Neural crest cell (in vitro differentiated cells): ENCODE measurements at regions not wholly inside any gene's neighbourhood (a gene's known extent, or its start where the extent isn't known, plus 50 kb on each side); places are given as distances from the start of the nearest gene placed in this dataset.
"Not testable (repeated sequence)": the region's sequence is repeated elsewhere in the genome, so short reads cannot be mapped to it uniquely, and the experiment has no call there.

ENCODE experiments used
- DNase-seq: peaks from one replicate; pipeline ENCODE4 v3.0.0; 2021; ENCODE audit warnings: low read depth, mixed read lengths, low spot score
- H3K27ac Mint-ChIP-seq: one replicate; pipeline ENCODE4 v1.8.0; 2021; ENCODE audit warnings: mild to moderate bottlenecking, mixed read lengths; ENCODE audit not compliant: unreplicated experiment
- H3K27me3 Mint-ChIP-seq: 2 replicates; pipeline ENCODE4 v1.8.0; 2021; ENCODE audit warnings: low read depth, mild to moderate bottlenecking, mixed read lengths
- H3K36me3 Mint-ChIP-seq: 2 replicates; pipeline ENCODE4 v1.8.0; 2021; ENCODE audit warnings: low read depth, mild to moderate bottlenecking, mixed read lengths
- H3K4me1 Mint-ChIP-seq: 2 replicates; pipeline ENCODE4 v1.8.0; 2021; ENCODE audit warnings: mixed read lengths
- H3K4me3 Mint-ChIP-seq: one replicate; pipeline ENCODE4 v1.8.0; 2021; ENCODE audit warnings: mild to moderate bottlenecking, mixed read lengths
- H3K9me3 Mint-ChIP-seq: 2 replicates; pipeline ENCODE4 v1.8.0; 2021; ENCODE audit warnings: mixed read lengths
- TF ChIP-seq, protein P1 (sequence below): fragments of 200-600 bp; sonication (generic); conservative IDR thresholded peaks from 2 replicates; pipeline ENCODE4 v1.5.0; 2021; ENCODE audit warnings: antibody characterized with exemption, mild to moderate bottlenecking

DNA sequence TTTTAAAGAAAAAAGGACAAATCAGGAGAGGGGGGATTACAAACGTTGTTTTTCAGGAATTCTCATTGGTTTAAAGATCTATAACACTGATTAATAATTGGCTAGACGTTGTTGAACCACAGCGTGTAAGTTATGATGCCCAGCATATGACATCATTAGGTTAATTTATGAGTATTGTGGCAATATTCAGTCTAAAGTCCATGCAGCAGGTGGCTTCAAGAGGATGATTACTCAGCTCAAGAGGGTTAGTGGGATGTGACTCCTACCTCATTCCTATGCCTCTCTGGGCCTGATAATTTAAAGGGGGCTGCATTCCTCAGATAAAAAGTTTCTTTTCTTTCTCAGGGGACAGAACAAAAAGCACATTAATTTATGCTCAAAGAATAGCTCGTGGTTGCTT, 1309.0 kb downstream of the EPHA7 start:
- no peaks in the 10 kb centered on the region for H3K4me1 Mint-ChIP-seq
- no peaks in the 10 kb centered on the region for H3K27me3 Mint-ChIP-seq
- H3K27ac Mint-ChIP-seq: no peak overlapping the region
- no peaks in the 10 kb centered on the region for H3K36me3 Mint-ChIP-seq
- DNase-seq: no peak
- peaks cover 2% of the 10 kb centered on the region for H3K9me3 Mint-ChIP-seq
- H3K4me3 Mint-ChIP-seq: no peak overlapping the region
- TF ChIP-seq, protein P1, sequence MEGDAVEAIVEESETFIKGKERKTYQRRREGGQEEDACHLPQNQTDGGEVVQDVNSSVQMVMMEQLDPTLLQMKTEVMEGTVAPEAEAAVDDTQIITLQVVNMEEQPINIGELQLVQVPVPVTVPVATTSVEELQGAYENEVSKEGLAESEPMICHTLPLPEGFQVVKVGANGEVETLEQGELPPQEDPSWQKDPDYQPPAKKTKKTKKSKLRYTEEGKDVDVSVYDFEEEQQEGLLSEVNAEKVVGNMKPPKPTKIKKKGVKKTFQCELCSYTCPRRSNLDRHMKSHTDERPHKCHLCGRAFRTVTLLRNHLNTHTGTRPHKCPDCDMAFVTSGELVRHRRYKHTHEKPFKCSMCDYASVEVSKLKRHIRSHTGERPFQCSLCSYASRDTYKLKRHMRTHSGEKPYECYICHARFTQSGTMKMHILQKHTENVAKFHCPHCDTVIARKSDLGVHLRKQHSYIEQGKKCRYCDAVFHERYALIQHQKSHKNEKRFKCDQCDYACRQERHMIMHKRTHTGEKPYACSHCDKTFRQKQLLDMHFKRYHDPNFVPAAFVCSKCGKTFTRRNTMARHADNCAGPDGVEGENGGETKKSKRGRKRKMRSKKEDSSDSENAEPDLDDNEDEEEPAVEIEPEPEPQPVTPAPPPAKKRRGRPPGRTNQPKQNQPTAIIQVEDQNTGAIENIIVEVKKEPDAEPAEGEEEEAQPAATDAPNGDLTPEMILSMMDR: no peak

DNA sequence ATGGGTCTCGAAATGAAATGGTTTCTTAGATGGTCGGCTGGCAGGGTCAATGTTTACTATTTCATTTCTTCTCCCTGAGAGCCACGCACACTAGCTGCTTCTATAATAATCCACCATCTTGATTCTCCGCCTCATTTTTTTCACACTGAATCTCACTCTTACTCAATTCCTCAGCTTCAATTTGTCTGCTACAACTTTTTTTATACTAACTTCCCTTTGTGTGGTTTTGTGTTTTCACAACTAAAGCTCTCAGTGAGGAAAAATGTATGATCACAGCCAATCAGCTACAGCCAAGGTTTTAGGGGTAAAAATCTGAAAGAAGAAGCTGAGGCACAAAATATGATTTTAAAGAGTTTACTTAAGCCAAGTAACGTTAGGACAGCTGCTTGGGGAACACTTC, 1309.4 kb downstream of the EPHA7 start:
- Mint-ChIP-seq H3K27ac (no peak overlapping the region), H3K4me1 (no peaks in the 10 kb centered on the region), H3K9me3 (peaks cover 3% of the 10 kb centered on the region), H3K27me3 (no peaks in the 10 kb centered on the region), H3K36me3 (no peaks in the 10 kb centered on the region), H3K4me3 (no peak overlapping the region)
- DNase-seq: no peak
- TF ChIP-seq, protein P1: no peak

DNA sequence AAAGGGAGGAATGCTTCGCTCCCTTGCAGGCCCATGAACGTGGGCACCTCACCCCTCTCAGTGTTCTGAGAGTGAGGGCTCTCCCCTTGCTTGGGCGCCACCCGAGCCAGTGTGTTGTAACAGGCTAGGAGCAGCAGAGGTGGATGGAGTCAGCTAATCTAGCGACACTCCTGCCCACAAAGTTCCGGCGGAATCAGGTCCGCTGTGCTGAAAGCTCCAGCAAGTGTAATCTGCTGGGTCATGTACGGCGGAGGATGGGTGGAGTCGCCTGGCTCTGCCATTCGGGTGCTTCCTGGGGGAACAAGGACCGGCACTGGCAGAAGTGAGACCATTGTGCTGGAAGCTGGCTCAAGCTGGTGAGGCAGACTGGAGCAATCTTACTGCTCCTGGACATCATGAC, 1310.1 kb downstream of the EPHA7 start:
- no peak overlapping the region for H3K4me3 Mint-ChIP-seq
- no peaks in the 10 kb centered on the region for H3K36me3 Mint-ChIP-seq
- H3K27me3 Mint-ChIP-seq: no peaks in the 10 kb centered on the region
- H3K9me3 Mint-ChIP-seq: peaks cover 3% of the 10 kb centered on the region
- TF ChIP-seq, protein P1: no peak
- no peaks in the 10 kb centered on the region for H3K4me1 Mint-ChIP-seq
- H3K27ac Mint-ChIP-seq: no peak overlapping the region
- no peak for DNase-seq

DNA sequence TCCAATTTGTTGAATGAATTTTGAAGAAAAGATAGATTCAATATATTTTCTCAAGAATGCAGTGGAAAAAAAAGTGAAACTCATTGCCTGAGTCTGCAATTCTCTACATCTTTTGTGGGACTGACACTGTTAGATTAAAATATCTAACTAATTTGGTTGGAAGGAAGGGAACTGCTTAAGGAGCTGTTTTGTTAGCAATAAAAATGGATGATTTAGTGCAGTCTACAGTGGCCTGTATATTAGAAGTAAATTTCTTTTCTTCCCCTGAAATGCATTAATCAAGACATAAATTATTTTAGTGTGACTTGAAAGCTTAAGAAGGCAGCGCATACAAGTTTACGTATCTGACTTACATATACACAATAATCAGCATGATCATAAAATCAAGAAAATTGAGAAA, 1332.6 kb downstream of the EPHA7 start:
- DNase-seq: no peak
- TF ChIP-seq, protein P1: no peak
- Mint-ChIP-seq H3K36me3 (no peaks in the 10 kb centered on the region), H3K4me1 (no peaks in the 10 kb centered on the region), H3K27me3 (no peaks in the 10 kb centered on the region), H3K4me3 (no peak overlapping the region), H3K27ac (no peak overlapping the region), H3K9me3 (peaks cover 11% of the 10 kb centered on the region)

DNA sequence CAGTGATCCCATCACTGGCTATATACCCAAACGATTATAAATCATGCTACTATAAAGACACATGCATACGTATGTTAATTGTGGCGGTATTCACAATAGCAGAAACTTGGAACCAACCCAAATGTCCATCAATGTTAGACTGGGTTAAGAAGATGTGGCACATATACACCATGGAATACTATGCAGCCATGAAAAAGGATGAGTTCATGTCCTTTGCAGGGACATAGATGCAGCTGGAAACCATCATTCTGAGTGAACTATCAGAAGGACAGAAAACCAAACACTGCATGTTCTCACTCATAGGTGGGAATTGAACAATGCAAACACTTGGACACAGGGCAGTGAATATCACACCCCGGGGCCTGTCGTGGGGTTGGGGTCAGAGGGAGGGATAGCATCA, 1335.4 kb downstream of the EPHA7 start:
- not testable (repeated sequence) for H3K4me1 Mint-ChIP-seq, H3K4me3 Mint-ChIP-seq, DNase-seq, H3K27me3 Mint-ChIP-seq, H3K36me3 Mint-ChIP-seq, H3K27ac Mint-ChIP-seq
- H3K9me3 Mint-ChIP-seq: peaks cover 21% of the 10 kb centered on the region

DNA sequence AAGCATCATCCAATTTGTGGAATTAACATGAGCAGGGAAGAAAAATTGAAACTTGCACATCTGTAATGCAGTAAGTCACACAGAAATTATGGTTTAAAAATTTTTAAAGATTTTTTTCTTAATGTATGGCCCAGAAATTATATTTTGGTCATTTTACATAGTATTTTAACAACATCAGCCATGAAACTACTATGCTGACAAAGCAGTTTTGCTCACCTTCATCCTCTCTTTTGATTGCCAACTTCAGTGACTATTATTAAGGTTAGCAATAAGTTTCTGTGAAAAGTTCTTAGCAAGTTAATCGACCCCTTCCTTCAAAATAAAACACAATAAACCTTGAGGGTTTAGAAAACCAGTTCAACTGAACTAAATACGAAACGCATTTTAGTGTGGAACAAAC, 1347.0 kb downstream of the EPHA7 start:
- no peak for DNase-seq
- TF ChIP-seq, protein P1: no peak
- Mint-ChIP-seq H3K9me3 (no peaks in the 10 kb centered on the region), H3K27me3 (no peaks in the 10 kb centered on the region), H3K4me1 (no peaks in the 10 kb centered on the region), H3K27ac (no peak overlapping the region), H3K4me3 (no peak overlapping the region), H3K36me3 (no peaks in the 10 kb centered on the region)
